Thyroid gland (tissue), 4 donors: ENCODE measurements at regions not wholly inside any gene's neighbourhood (a gene's known extent, or its start where the extent isn't known, plus 50 kb on each side); places are given as distances from the start of the nearest gene placed in this dataset.

Source experiments
- POLR2A ChIP-seq, 2 donors: fragments of 450-650 bp; IDR thresholded peaks; one replicate each; pipeline ENCODE4 v1.6.1; 2017; ENCODE audit warnings: antibody characterized with exemption in 2 of 2, mild to moderate bottlenecking in 2 of 2, moderate library complexity in 1 of 2
- TF ChIP-seq, protein P1 (sequence below), 6 experiments: fragments of 200-600 bp in 3 of 6; fragments of 450-650 bp in 3 of 6; sonication (generic) in 3 of 6; IDR thresholded peaks; one replicate each; pipeline ENCODE4 v1.5.1; 2016 to 2019; ENCODE audit warnings: antibody characterized with exemption in 6 of 6, mild to moderate bottlenecking in 2 of 6, inconsistent platforms in 1 of 6, moderate library complexity in 1 of 6

DNA sequence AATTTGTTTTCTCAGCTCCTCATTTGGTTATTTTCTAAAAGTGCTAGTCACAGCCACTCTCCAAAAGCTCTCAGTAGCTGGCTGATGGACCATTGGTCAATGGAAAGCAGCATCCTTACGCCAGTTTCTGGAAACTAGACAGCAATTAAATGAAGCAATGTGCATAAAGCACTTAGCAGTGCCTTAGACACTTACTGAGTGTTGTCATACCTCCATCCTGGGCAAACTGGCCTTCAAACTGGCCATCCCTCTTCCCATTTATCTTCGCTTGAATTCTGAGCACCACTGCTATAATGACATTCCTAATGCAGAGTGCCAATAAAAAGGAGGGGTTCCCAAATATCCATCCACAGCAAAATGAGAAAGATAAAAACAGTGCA is 209.2 kb downstream of the ENC1 start:
- TF ChIP-seq, protein P1, sequence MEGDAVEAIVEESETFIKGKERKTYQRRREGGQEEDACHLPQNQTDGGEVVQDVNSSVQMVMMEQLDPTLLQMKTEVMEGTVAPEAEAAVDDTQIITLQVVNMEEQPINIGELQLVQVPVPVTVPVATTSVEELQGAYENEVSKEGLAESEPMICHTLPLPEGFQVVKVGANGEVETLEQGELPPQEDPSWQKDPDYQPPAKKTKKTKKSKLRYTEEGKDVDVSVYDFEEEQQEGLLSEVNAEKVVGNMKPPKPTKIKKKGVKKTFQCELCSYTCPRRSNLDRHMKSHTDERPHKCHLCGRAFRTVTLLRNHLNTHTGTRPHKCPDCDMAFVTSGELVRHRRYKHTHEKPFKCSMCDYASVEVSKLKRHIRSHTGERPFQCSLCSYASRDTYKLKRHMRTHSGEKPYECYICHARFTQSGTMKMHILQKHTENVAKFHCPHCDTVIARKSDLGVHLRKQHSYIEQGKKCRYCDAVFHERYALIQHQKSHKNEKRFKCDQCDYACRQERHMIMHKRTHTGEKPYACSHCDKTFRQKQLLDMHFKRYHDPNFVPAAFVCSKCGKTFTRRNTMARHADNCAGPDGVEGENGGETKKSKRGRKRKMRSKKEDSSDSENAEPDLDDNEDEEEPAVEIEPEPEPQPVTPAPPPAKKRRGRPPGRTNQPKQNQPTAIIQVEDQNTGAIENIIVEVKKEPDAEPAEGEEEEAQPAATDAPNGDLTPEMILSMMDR (IDR thresholded peaks at IDR 0.05) = no peak
- TF ChIP-seq POLR2A (IDR thresholded peaks at IDR 0.05) = no peak
